ENCODE measurements at regions not wholly inside any gene's neighbourhood (a gene's known extent, or its start where the extent isn't known, plus 50 kb on each side); places are given as distances from the start of the nearest gene placed in this dataset.
"Not testable (repeated sequence)": the region's sequence is repeated elsewhere in the genome, so short reads cannot be mapped to it uniquely, and the experiment has no call there.

GRCh38 chr3:177711637-177712036, 514.4 kb upstream of the TBL1XR1 start:
- no peak for DNase-seq (ENCODE audit: low read depth)

- no peak for DNase-seq (ENCODE audit: low read depth)
These were observed 516.9 kb upstream of the TBL1XR1 start for GRCh38 chr3:177713928-177714900.

DNA sequence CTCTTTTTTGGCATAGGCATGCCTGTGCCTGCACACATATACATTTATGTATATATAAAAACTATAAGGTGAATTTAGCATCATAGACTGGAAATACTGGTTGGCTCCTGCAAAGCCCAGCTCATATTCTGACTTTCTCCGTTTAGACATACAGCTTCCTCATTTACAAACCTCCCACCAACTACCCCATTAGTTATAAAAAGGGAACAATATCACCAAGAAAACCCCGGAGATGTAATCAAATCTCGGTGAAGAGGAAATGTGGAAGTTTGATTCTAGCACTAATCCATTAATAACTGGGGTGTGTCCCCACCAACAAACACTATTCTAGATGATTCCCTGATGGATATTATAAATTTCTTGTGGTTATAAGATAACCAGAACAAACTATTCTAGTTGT, 517.7 kb upstream of the TBL1XR1 start:
- no peak for DNase-seq (ENCODE audit: low read depth)

GRCh38 chr3:177715980-177716379, 518.7 kb upstream of the TBL1XR1 start:
- DNase-seq (ENCODE audit: low read depth), result no peak

DNA sequence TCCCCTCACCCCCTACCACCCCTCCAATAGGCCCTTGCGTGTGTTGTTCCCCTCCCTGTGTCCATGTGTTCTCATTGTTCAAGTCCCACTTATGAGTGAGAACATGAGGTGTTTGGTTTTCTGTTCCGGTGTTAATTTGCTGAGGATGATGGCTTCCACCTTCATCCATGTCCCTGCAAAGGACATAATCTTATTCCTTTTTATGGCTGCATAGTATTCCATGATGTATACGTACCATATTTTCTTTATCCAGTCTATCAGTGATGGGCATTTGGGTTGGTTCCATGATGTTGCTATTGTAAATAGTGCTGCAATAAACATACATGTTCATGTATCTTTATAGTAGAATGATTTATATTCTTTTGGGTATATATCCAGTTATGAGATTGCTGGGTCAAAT, 523.6 kb upstream of the TBL1XR1 start:
- not testable (repeated sequence) for DNase-seq (ENCODE audit: low read depth)

DNA sequence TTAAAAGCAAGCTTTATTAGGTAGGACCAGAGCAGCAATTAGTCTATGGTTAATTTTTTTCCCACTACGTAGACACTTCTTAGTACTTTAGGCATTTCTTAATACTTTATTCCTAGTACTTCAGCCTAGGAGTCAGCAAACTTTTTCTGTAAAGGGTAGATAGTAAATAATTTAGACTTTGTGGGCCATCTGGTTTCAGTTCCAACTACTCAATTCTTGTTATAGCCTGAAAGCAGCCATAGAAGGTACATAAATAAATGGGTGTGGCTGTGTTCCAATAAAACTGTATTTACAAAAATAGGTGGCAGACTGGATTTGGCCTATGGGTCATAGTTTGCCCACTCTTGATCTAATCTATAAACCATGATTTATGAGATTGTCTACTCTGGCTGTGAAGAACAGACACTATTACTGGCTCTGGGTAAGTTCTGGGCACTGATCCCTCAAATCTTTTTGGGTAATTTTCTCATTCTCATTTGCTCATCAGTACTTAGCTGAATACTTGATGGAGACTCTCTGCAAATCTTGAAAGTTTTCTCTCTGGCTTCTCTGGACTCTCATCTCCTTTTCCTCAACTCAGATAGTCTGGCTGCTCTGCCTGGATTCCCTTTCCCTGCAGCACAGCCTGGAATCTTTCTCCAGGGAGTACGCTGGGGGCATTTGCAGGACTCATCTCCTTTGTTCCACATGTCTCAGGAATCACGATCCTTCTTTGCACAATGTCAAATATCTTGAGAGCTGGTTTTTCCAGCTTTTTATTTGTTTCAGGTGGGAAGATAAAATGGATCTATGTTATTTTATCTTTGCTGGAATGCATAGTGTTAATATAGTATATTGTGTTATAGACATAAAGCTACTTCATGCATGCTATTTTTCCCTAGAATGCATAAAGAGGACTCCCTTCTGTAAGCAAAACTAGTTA, 524.8 kb upstream of the TBL1XR1 start:
- no peak for DNase-seq (ENCODE audit: low read depth)

- DNase-seq (ENCODE audit: low read depth), result no peak
These were observed 526.8 kb upstream of the TBL1XR1 start for GRCh38 chr3:177724020-177724638.

- DNase-seq (ENCODE audit: low read depth), result no peak
These were observed 527.9 kb upstream of the TBL1XR1 start for GRCh38 chr3:177725165-177725564.

DNA sequence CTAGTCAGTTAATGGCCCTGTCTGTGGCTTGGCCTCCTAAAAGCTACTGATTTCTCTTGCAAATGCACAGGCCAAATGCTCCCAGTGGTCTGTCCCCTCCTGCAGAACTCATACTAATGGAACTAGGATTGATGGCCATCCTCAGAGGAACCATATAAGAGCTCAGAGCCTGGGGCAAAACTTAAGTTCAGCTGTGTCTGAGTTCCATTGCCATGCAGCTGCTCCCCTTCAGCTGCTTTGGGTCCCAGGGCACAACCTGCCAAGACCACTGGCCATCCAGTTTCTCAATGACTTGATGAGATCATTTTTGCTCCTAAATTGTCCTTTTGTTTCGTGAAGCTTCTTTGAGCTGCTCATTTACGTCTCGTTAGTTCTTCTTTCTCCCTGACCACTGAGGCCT, 529.5 kb upstream of the TBL1XR1 start:
- no peak for DNase-seq (ENCODE audit: low read depth)

DNA sequence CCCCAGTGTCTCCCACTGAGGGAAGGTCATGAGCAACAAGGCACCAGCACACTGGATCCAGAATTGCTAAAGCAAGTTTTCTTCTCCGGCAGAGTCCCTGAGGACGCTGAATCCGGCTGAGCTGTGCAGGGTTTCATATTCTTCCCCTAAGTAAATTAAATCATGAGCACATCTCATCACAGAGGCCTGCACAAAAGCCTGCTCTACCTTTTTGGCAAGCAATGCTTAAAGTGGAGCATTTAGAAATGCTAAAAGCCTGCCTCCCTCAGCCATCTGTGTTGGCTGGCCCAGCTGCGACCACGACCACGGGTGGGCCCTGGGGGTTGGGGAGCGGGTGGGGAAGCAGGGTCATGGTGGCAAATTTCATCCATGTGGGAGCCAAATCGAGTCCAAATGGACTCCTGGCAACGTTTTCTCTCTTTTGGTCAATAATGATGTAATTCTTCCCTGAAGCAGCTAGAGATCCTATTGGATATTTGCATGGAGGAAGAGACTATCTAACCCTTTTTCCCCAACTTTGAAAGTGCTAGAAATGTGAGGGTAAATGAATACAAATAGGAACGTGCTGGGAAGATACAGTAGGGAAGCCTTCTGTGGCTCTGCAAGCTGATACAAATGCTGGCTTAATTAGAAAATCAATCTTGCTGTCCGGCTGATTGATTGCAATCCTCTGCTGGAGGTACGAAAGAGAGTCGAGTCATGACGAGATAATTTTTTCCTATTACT, 532.8 kb upstream of the TBL1XR1 start:
- no peak for DNase-seq (ENCODE audit: low read depth)

- DNase-seq (ENCODE audit: low read depth), result no peak
These were observed 533.5 kb upstream of the TBL1XR1 start for GRCh38 chr3:177730814-177731213.

- DNase-seq (ENCODE audit: low read depth), result peak; percentile 95
These were observed 534.5 kb upstream of the TBL1XR1 start for GRCh38 chr3:177731644-177732268.

- DNase-seq (ENCODE audit: low read depth), result no peak
These were observed 536.0 kb upstream of the TBL1XR1 start for GRCh38 chr3:177733233-177733632.

DNA sequence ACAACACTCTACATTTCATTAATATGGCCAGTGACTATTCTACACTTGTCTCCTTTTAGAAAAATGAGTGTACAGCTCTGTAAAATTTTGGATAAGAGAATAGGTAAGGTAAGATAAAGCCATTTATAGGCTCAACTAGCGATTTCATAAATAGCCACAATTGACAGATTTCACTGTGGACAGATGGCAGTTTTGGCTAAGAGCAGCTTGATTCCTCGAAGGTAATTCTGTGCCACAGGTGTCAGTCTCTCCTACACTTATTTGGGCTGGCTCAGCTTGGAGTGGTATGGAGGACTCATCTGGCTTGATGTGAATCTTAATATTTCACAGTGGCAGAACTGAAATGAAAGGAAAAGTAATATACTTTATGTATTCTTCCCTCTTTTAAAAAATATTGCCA, 536.7 kb upstream of the TBL1XR1 start:
- no peak for DNase-seq (ENCODE audit: low read depth)

GRCh38 chr3:177735431-177735830, 538.1 kb upstream of the TBL1XR1 start:
- DNase-seq (ENCODE audit: low read depth), result no peak

DNA sequence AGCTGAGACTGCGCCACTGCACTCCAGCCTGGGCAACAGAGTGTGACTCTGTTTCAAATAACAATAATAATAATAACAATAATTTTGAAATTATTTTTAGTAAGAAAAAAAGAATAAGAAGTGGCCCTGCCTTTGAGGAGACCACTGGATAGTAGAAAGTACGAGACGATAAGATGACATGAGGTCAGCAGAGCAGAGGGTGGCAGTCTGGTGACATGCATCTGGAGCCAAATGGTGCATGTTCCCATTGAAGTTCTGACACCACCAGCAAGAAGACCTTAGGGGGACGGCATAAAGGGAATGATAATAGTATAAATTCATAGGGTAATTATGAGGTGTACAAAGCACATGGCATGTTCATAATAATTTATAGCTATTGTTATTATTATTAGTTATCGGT, 542.2 kb upstream of the TBL1XR1 start:
- DNase-seq (ENCODE audit: low read depth), result no peak

DNA sequence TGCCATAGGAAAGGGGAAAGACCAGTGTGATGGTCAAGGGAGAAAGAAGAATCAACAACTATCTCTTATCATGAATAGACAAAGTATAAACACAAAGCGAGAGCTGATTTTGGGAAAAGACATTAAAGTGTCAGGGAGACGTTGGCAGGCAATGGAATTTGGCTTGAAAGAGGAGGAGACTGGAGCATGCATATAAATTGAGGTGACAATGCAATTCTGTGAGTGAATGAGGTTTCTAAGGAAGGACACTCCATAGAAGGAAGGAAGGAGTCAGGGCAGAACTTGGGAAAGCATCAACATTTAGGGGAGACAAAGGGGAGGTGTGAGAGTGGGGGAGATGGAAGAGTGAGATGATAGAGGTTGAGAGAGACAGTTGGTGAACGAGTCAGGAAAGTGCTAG, 543.0 kb upstream of the TBL1XR1 start:
- DNase-seq (ENCODE audit: low read depth), result no peak

DNA sequence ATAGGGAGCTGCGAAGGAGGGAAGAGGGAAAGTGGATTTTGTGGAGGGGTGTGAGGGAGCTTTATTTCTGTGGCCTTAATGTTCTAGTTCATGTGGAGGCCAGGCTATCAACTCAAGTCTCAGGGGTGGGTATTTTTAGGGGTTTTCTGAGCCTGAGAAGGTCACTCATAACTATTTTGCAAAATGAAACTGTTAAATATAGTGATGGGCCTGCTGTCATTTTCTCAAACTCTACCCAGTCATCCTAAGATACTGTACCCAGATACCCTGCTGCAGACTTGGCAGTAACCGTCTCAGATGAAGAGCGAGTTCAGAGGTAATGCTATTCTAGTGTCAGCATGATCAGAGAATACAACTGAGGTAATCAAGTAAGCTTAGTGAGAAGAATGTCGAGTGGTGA, 545.0 kb upstream of the TBL1XR1 start:
- DNase-seq (ENCODE audit: low read depth), result no peak

DNA sequence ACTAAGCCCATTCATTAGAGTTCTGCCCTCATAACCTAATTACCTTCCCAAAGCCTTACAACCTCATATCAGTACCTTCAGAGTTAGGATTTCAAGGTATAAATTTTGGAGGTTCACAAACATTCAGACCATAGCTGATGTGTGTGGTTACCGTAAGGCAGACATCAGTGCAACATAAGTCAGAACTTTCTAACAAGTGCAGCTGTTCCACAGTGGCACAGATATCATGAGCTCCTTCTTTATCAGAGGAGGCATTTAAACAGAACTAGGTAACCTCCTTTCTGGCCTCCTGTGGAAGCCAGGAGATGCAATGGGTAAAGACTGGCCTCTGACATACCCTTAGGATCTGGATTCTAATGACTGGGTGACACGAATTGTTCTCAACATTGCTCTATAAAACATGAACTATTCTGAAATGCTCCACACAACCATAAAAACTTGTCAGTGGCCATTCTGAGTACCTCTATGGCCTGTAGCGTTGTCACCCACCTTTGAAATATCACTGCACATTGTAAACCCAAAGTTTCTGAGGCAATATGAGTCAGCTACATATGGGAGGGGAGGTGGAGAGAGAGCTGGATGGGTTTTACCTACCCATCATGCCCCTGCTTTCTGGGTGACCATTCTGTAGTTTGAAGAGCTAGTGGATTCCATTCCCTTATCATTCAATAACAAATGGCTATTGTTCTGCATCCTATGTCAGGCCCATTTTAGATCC, 546.0 kb upstream of the TBL1XR1 start:
- no peak for DNase-seq (ENCODE audit: low read depth)

DNA sequence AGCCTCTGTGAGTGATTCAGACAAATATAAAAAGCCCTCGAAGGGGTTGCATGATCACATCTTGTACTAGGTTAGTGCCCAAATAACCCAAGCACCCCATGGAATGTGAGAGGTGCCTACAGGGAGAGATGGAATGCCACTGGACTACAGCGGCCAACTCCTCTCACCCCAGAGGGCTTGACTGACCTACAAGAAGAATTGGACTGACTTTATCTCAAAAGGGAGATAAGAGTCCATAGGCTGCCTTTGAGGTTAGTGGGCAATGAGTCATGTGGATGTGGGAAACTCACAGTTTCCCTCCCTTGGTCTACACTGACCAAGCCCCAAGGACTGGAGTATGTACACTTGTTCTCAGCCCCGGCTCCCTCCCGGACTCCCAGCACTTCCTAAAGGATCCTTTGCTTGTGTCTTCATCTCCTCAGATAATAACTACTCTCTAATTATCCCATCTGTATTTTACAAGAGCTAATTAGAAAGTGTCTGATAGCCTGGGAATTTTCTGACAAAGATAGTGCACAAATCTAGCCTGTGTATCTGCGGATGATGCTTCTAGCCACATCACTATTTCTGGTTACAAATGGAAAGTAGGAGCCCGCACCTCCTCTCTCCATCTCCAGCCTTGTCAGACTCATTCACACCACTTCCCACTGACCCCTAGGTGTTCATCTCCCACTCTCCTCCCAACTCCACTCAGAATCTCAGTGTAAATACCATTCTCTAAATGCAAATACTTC, 547.8 kb upstream of the TBL1XR1 start:
- peak; percentile 98 for DNase-seq (ENCODE audit: low read depth)

Measured in amniotic epithelial cell (primary cell).